ENCODE measurements at regions not wholly inside any gene's neighbourhood (a gene's known extent, or its start where the extent isn't known, plus 50 kb on each side); places are given as distances from the start of the nearest gene placed in this dataset.

DNA sequence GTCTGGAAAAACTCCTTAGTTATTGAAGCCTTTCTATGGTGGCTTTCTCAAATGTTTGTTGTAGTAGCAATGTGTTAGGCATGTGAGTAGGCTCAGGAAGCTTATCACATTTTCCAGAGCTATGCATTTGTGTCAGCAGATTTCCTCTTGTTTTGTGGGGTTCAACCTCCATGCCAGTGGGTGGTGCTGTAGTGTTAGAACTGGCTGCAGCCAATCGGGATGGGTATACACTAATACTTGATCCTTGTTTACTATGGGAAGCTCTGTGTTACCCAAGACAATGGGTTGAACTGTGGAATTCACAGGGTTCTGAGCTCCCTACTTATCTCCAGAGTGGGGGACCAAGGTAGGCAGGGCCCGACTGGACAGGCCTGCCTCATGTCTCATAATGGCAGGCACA, 348.5 kb upstream of the ADAMTS5 start:
- DNase-seq, result no peak

DNA sequence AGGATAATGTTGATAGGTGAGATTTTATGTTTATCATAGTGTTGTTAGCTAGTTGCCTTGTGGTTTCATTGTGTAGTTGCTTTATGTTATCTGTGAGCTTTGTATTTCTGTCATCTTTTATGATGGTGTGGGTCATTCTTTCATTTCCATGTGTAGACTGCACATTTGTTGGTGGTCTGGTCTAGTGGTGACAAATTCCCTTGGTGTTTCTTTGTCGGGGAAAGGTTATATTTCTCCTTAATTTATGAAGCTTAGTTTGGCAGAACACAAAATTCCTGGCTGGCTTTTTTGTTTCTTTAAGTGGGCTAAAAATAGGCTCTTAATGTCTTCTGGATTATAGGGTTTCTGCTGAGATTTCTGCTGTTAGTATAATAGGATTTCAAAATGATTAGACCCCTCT, 347.2 kb upstream of the ADAMTS5 start:
- DNase-seq, result no peak

GRCh38 chr21:27306791-27307775, 340.2 kb upstream of the ADAMTS5 start:
- no peak for DNase-seq

GRCh38 chr21:27306206-27306605, 339.3 kb upstream of the ADAMTS5 start:
- no peak for DNase-seq

DNA sequence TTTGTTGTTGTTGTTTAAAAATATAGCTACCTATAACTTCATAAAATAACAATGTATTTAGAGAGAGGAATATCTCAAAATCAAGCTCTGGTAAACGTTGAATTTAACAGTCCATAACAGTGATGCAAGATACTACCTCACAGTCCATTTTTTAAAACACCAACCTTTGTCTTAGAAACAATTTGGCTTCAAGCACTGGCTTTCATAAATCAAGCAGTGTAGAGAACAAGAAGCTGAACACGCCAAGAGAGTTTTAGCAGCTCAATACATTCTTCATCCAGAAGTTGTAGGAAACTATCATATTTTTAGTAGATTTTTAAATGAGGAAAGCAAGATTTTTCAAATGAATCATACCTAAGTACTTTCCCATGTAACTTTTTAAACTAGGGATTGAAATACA, 334.3 kb upstream of the ADAMTS5 start:
- no peak for DNase-seq

GRCh38 chr21:27300770-27301169, 333.9 kb upstream of the ADAMTS5 start:
- no peak for DNase-seq

- peak; percentile 4 for DNase-seq
These were observed 331.6 kb upstream of the ADAMTS5 start for GRCh38 chr21:27298465-27298864.

DNA sequence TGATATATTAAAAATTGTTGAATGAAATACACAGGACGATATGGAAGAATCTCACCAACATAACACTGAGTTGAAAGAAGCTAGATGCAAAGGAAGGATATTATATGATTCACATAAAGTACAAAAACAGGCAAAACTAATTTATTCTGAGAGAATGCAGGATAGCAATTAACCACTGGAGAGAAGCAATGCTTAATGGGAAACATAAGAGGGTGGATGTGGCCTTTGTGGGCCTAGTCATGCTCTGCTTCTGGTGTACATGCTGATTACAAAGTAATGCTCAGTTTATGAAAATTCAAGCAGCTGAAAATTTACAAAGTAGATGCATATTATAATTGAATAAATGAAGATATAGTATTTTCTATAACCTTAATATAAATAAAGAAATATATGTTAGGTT, 326.4 kb upstream of the ADAMTS5 start:
- DNase-seq, result no peak

GRCh38 chr21:27292783-27293182, 325.9 kb upstream of the ADAMTS5 start:
- no peak for DNase-seq

- DNase-seq, result no peak
These were observed 325.3 kb upstream of the ADAMTS5 start for GRCh38 chr21:27292229-27292628.

- no peak for DNase-seq
These were observed 324.1 kb upstream of the ADAMTS5 start for GRCh38 chr21:27291006-27291405.

DNA sequence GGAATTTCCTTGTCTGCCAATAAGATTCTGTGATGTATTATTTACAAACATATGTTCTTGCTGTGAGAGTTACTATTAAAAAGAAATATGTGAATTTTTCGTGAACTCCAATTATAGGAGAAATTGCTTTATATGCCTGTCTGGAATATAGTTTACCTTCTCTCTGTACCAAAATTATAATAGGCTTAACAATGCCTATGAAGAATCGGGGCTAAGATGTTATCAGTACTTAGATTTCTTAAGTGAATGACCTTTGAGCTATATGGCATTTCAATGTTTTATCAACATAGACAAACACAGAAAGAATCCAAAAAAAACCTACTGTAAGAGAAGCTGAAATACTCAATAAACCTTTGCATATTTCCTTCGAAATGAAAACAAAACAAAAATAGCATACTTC, 323.1 kb upstream of the ADAMTS5 start:
- no peak for DNase-seq

DNA sequence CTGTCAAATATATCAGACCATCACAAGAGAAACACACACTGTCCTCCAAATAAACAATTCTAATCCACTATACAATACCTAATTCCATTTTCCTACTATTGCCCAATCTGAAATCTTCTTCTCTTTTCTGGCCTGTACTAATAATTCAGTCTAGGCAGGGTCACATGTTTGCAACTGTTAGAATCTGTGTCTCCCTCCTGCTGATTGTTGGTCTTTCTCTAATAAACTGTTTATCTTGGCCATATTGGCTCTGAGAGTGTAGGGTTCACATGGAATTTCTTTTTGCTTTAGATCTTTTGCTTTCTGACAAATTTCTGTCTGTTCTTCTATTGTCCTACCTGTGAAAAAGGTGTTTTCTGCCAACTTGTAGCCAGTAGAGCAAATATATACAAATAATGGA, 319.9 kb upstream of the ADAMTS5 start:
- DNase-seq, result no peak

DNA sequence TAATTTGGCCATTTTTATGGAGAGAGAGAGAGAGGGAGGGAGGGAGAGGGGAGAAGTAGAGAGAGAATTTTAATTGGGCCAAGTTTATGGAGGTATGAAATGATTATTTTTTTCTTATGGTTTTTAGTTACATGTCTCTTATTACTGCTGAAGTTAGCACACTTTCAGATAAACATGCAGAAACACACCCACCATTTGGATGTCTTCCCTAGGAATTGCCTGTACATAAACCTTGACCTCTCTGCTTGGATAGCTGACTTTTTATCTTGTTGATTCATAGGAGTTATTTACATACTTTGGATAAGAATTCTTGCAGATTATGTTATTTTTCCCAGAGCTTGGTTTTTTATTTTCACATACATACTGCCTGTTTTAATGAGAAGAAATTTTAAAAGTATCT, 310.2 kb upstream of the ADAMTS5 start:
- DNase-seq, result no peak

DNA sequence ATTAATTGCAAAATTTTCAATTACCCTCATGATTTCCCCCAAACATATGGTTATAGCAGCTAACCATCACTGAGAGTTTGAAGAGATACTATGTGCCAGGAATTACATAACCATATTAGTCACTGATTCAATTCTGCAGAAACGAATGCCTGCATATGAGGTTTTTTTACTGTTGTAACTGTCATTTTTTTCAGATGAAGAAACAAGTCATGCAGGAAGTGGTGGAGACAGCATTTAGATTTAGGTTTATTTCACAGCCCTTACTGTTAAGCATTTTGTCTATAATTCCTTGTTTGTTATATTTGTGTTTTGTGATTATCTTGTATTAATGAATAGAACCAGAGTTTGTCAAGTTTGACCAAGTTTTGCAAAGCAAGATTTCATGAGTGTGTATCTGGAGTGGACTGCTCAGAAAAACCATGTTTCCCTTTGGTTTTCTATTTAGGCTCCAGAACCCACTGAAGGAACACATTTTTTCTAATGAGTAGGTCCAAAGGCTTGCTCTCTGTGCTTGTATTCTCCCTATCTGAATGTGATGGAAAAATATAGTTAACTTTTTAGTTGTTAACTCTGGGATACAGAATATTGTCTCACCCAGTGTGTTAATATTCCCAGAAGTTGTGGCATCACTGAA, 308.5 kb upstream of the ADAMTS5 start:
- DNase-seq, result no peak

DNA sequence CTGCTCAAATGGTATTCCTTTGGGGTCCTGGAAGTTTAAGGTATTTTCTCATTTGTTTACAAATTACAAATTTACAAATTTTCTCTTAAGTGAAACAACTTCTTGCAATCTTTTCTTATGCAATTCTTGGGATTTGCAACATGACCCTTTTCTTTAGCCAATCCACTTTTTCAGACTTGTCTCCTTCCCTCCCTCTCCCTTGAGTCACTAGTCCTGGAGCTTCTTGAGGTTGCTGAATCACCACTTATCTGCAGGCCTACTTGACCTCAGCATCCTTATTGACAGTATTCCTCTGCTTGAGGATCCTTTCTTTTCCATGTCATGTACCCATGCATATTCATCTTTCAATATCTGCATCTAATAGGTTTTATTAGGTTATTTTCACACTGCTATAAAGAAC, 302.8 kb upstream of the ADAMTS5 start:
- no peak for DNase-seq

DNA sequence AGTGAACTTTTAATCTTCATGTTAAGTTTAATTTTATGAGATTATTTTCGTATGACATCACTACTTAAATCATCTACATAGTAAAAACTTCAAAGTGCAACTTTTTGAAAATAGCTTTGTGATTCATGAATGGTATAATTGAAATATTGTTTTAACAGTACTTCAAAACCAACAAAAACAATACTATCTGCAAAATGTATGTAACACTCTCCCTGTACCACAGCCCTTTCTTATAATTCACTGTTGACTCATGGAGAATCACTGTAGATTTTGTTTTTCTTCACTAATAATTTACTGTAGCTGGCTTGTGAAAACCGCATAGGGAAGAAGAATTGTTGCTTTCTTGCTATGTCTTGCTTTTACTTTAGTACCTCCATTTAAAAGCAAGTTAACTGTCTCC, 301.4 kb upstream of the ADAMTS5 start:
- DNase-seq, result no peak

GRCh38 chr21:27265949-27266348, 299.1 kb upstream of the ADAMTS5 start:
- no peak for DNase-seq

DNA sequence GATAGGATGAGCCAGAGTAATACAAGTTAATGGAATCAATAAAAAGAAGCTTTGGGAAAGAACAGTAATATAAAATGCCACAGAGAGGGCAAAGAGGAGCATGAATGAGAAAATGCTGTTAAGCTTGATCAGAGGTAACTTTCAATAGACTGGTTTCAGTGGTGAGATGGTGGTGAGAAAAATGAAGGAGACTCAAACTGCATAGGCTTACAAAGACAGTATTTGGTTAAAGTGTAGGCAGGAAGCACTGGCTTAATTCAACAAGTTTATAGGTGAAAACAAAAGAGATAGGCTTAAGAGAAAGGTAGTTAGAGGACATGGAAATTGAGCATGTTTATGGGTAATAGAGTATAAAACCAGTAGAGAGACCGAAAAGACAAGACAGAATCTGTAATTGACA, 298.6 kb upstream of the ADAMTS5 start:
- no peak for DNase-seq

DNA sequence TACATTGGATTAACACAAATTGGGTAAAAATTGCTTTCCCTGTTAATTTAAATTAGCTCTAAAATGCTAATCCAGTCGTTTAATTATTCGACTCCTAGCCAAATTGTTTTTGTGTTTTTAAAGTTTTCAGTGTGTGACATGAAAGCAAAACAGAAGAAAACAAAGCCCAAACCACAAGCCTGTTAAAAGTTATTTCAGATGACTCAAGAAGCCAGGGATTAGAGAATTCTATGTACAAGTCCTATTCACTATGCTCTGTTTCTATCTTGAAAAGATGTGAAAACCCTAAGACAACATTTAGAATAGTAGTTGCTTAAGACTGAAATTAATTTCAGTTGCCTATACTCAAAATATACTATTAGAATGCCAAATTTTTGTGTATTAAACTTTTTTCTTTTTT, 294.8 kb upstream of the ADAMTS5 start:
- no peak for DNase-seq

GRCh38 chr21:27260728-27261127, 293.8 kb upstream of the ADAMTS5 start:
- DNase-seq, result no peak

DNA sequence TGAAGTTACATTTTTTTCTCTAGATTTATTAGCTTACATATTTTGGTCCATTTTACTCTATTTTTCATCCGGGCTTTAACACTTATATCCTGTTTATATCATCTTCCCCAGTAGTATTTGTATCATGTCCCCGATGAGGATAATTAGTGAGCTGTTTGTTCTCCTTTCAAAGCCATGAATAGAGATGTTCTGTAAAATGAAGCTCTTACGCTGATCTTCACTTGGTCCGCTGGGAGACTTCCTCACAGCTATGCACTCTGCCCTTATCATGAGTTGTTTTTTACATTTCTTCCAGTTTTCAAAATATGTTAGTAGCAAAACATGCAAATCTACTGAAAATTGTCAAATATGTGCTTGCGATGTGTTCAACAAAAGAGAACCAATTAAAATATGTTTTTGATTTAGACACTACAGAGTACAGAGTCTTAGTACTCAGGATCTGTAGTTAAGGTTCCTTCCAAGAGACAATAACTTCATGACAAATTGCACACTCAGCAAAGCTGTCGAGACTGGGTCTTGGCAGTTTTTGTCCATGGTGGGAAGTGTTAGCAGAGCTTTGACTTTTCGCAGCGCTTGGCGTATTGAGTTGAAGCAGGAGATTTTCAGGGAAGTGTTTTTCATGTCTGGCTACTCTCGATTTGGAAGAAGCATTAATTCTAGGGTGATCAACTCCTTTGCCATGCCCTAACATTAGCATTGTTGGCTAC, 292.0 kb upstream of the ADAMTS5 start:
- DNase-seq, result no peak

GRCh38 chr21:27257908-27258556, 291.1 kb upstream of the ADAMTS5 start:
- DNase-seq, result no peak
